ENCODE measurements at regions not wholly inside any gene's neighbourhood (a gene's known extent, or its start where the extent isn't known, plus 50 kb on each side); places are given as distances from the start of the nearest gene placed in this dataset.

DNA sequence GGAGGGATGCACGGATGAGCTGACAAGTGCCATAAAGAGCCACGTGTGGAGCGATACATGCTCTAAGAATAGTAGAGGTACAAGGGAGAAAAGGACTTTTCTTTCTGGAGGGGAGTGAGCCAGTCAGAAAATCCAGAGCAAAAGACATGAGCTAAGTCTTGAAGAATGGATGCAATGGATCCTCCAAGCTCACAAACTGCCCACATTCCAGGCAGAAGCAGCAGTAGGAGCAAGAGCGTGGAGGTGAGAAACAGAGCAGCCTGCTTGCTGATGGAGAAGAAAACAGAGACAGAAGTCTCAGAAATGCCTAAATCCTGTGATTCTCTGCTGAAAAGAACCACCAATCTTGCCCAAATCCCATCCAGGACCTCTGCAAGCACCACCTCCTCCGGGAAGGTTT, 78.2 kb upstream of the RALGPS2 start:
- Histone ChIP-seq H3K27ac (replicated peaks) (no peak overlapping the region), H3K4me1 (peaks cover 33% of the 10 kb centered on the region), H3K36me3 (no peaks in the 10 kb centered on the region), H3K9me3 (replicated peaks) (no peaks in the 10 kb centered on the region), H3K27me3 (ENCODE audit: low read depth) (no peaks in the 10 kb centered on the region), H3K4me3 (no peak overlapping the region)
- TF ChIP-seq, protein P1, sequence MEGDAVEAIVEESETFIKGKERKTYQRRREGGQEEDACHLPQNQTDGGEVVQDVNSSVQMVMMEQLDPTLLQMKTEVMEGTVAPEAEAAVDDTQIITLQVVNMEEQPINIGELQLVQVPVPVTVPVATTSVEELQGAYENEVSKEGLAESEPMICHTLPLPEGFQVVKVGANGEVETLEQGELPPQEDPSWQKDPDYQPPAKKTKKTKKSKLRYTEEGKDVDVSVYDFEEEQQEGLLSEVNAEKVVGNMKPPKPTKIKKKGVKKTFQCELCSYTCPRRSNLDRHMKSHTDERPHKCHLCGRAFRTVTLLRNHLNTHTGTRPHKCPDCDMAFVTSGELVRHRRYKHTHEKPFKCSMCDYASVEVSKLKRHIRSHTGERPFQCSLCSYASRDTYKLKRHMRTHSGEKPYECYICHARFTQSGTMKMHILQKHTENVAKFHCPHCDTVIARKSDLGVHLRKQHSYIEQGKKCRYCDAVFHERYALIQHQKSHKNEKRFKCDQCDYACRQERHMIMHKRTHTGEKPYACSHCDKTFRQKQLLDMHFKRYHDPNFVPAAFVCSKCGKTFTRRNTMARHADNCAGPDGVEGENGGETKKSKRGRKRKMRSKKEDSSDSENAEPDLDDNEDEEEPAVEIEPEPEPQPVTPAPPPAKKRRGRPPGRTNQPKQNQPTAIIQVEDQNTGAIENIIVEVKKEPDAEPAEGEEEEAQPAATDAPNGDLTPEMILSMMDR (IDR thresholded peaks at IDR 0.05; ENCODE audit: borderline replicate concordance): no peak
- intact Hi-C loops (cut with micrococcal nuclease): no loop called here
- DNase-seq: no peak

DNA sequence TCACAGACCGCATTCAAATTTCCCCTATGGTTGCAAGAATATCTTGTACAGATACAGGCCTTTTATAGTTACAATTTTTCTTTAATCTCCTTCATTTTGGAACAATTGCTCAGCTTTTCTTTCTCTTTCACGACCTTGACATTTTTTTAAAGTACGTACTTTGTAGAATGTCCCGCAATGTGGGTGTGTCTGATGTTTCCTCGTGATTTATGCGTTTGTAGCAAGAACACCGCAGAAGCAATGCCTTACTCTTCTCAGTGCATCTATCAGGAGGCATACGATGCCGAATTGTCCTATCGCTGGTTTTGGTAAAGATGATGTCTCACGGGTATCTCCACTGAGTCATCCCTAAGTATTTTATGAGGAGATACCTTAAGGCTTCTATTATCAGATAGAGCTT, 76.9 kb upstream of the RALGPS2 start:
- Histone ChIP-seq H3K27ac (replicated peaks) (no peak overlapping the region), H3K4me1 (peaks cover 30% of the 10 kb centered on the region), H3K4me3 (no peak overlapping the region), H3K36me3 (no peaks in the 10 kb centered on the region), H3K27me3 (ENCODE audit: low read depth) (no peaks in the 10 kb centered on the region), H3K9me3 (replicated peaks) (no peaks in the 10 kb centered on the region)
- TF ChIP-seq, protein P1 (IDR thresholded peaks at IDR 0.05; ENCODE audit: borderline replicate concordance): no peak
- intact Hi-C loops (cut with micrococcal nuclease): no loop called here
- DNase-seq: no peak

DNA sequence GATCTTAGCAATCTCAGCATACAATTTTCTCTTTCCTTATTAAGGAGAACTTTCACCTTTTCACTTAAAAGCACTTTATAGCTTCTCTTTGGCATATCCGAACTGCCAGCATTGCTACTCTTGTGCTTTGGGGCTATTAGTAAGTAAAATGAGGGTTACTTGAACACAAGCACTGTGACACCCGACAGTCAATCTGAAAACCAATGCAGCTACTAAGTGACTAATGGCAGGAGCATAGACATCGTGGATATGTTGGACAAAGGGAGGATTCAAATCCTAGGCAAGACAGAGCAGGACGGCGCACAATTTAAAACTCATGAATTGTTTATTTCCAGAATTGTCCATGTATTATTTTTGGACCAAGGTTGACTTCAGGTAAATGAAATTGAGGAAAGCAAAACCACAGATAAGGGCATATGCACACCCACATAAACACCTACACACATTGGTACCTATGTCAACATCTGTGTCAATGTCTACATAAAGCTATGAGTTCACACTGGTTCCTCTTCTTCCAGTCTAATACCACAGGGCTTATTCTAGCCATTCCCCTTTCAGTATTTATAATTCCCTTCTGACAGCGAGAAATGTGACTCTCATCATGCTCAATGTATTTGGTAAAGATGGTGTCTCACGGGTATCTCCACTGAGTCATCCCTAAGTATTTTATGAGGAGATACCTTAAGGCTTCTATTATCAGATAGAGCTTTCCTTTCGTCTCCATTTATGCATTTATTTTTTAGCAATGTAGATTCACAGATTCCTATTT, 75.3 kb upstream of the RALGPS2 start:
- H3K4me1 ChIP-seq: peaks cover 14% of the 10 kb centered on the region
- no peak overlapping the region for H3K27ac ChIP-seq (replicated peaks)
- no peaks in the 10 kb centered on the region for H3K27me3 ChIP-seq (ENCODE audit: low read depth)
- TF ChIP-seq, protein P1 (IDR thresholded peaks at IDR 0.05; ENCODE audit: borderline replicate concordance): no peak
- intact Hi-C loops (cut with micrococcal nuclease): no loop called here
- H3K4me3 ChIP-seq: no peak overlapping the region
- no peaks in the 10 kb centered on the region for H3K36me3 ChIP-seq
- no peak for DNase-seq
- H3K9me3 ChIP-seq (replicated peaks): no peaks in the 10 kb centered on the region

DNA sequence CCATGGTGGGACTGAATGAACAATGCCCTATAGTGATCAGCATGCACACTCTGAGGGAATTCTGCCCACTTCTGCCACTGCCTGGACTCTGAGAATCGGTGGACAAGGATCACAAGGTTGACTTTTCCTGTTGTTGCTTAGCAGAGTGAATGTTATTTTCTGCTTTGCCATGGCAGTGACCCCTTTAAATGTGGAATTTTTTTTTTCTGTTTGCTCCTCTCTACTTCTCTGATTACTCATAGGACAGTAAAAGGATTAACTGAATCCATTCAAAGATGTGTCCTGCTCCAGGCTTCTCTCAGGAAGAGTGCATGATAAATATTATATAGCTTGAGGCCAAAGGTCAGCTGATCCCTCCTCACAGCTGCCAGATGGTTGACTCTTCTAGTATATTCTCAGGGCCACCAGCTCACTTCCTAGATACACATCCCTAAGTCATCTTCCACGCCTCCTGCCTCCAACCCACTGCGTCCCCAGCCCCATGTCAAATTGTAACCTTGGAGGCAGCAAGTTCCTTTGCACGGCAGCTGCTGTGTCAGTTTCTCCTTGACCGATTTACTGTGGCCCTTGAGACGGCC, 74.0 kb upstream of the RALGPS2 start:
- Histone ChIP-seq H3K27me3 (ENCODE audit: low read depth) (no peaks in the 10 kb centered on the region), H3K4me1 (peaks cover 5% of the 10 kb centered on the region), H3K27ac (replicated peaks) (peak overlapping the region; percentile 61), H3K36me3 (no peaks in the 10 kb centered on the region), H3K4me3 (no peak overlapping the region), H3K9me3 (replicated peaks) (no peaks in the 10 kb centered on the region)
- no peak for DNase-seq
- TF ChIP-seq, protein P1 (IDR thresholded peaks at IDR 0.05; ENCODE audit: borderline replicate concordance): no peak
- intact Hi-C loops (cut with micrococcal nuclease): no loop called here

DNA sequence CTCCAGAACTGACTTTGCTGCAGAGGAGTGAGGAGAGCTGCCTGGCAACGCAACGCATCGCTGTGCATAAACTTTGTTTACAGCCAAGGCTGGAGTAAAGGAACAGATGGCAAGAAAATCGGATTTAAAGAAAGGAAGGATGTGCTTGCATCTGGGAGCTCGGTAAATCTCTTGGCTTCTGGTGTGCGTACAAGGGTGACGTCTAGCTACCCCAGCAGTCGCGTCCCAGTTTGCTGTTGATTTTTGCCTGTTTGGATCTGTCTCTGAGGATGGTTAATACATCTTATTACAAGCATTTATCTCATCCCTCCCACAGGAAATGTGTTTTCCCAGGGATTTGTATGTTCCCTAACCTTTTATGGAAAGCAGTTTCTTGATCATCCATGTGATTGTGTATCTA, 73.3 kb upstream of the RALGPS2 start:
- peaks cover 5% of the 10 kb centered on the region for H3K4me1 ChIP-seq
- H3K27me3 ChIP-seq (ENCODE audit: low read depth): no peaks in the 10 kb centered on the region
- peak overlapping the region; percentile 61 for H3K27ac ChIP-seq (replicated peaks)
- H3K36me3 ChIP-seq: no peaks in the 10 kb centered on the region
- intact Hi-C loops (cut with micrococcal nuclease): no loop called here
- H3K9me3 ChIP-seq (replicated peaks): no peaks in the 10 kb centered on the region
- no peak for DNase-seq
- H3K4me3 ChIP-seq: no peak overlapping the region
- TF ChIP-seq, protein P1 (IDR thresholded peaks at IDR 0.05; ENCODE audit: borderline replicate concordance): no peak

Data from left ventricle myocardium inferior (tissue), 1 donor.